Transverse colon (tissue), 4 donors: ENCODE measurements at regions not wholly inside any gene's neighbourhood (a gene's known extent, or its start where the extent isn't known, plus 50 kb on each side); places are given as distances from the start of the nearest gene placed in this dataset.

ENCODE experiments used
- DNase-seq: peaks from one replicate; pipeline ENCODE4 v3.0.0-alpha.2; 2019
- H3K27ac ChIP-seq, 4 donors: fragments of 200-600 bp; sonication (generic); 2 replicates each; pipeline ENCODE4 v1.5.1; 2016 to 2018; ENCODE audit warnings: inconsistent platforms in 4 of 4
- H3K27me3 ChIP-seq: fragments of 200-600 bp; sonication (generic); 2 replicates; pipeline ENCODE4 v1.5.1; 2017; ENCODE audit warnings: inconsistent platforms
- H3K36me3 ChIP-seq, 4 donors: fragments of 200-600 bp; sonication (generic); 2 replicates each; pipeline ENCODE4 v1.5.1; 2017 to 2019; ENCODE audit warnings: inconsistent platforms in 4 of 4
- H3K4me1 ChIP-seq, 4 donors: fragments of 200-600 bp; sonication (generic); 2 replicates each; pipeline ENCODE4 v1.5.1; 2017 to 2020; ENCODE audit warnings: inconsistent platforms in 4 of 4
- H3K4me3 ChIP-seq, 4 donors: fragments of 200-600 bp; sonication (generic); 1 replicate in 1 of 4; 2 replicates in 3 of 4; pipeline versions ENCODE4 v1.5.1 to v1.6.1; 2017 to 2019; ENCODE audit warnings: inconsistent platforms in 4 of 4
- H3K9me3 ChIP-seq, 2 donors: fragments of 200-600 bp; sonication (generic); 2 replicates each; pipeline ENCODE4 v1.5.1; 2017 to 2019; ENCODE audit warnings: inconsistent platforms in 2 of 2
- EP300 ChIP-seq: sonication (generic); formaldehyde crosslinking; IDR thresholded peaks from one replicate; pipeline ENCODE4 v1.6.1; 2017; ENCODE audit warnings: antibody characterized with exemption, low read depth
- POLR2A ChIP-seq: fragments of 450-650 bp; IDR thresholded peaks from one replicate; pipeline ENCODE4 v1.6.1; 2016; ENCODE audit warnings: antibody characterized with exemption, mild to moderate bottlenecking, moderate library complexity
- POLR2AphosphoS5 ChIP-seq, 3 donors: sonication (generic); formaldehyde crosslinking; IDR thresholded peaks; one replicate each; pipeline ENCODE4 v1.6.1; 2016; ENCODE audit warnings: antibody characterized with exemption in 3 of 3
- WGBS, 2 donors: methylation state at CpG; one replicate each; pipeline ENCODE4 v1.1.5; 2018; ENCODE audit warnings: low coverage in 1 of 2; 5-methylcytosine and 5-hydroxymethylcytosine counted together
- in situ Hi-C, 4 donors: fragments of 200-750 bp; cut with MboI; loops; one replicate each; pipeline versions ENCODE4 v1.15.0 to v1.15.1; 2017; ENCODE audit warnings: low sequenced_read_pairs in 3 of 4, low pct_ligation_motif_present in 1 of 4, low pct_unique_long_range_greater_than_20kb in 1 of 4
- intact Hi-C: fragments of 100-400 bp; cut with DNase I; formaldehyde crosslinking; loops from one replicate; pipeline ENCODE4 v1.15.1; 2023; ENCODE audit warnings: low total_unique reads
- TF ChIP-seq, protein P1 (sequence below), 5 experiments: fragments of 200-600 bp in 3 of 5; fragments of 450-650 bp in 2 of 5; sonication (generic) in 3 of 5; IDR thresholded peaks; 1 replicate in 2 of 5; 2 replicates in 3 of 5; pipeline ENCODE4 v1.5.1; 2016 to 2017; ENCODE audit warnings: antibody characterized with exemption in 5 of 5, inconsistent platforms in 3 of 5, mild to moderate bottlenecking in 2 of 5, moderate library complexity in 1 of 5

DNA sequence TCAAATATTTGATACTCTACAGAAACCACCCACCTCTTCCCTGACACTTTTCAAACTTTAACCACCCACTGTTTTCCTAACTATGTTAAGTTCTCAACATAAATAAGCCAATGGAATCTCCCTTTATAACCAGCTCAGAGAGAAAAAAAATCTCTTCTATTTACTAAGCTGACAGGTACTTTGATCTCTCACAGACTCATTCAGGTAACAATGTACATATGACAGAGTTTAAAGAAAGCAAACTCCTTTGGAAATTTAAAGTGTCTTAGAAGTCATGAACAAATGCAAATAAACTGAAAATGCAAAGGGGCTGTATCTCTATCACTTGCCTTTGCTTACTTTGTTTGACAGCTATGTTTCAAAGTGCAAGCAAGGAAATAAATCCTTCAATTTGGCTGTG, 109.3 kb downstream of the KLF12 start:
- Histone ChIP-seq H3K4me1 (peaks cover 0 to 37% (median 13%) of the 10 kb centered on the region in 4 donors), H3K27me3 (no peaks in the 10 kb centered on the region), H3K9me3 (no peaks in the 10 kb centered on the region), H3K27ac (peak overlapping the region in 3 of 4 donors; percentile 38 to 47 (median 47)), H3K36me3 (no peaks in the 10 kb centered on the region), H3K4me3 (no peak overlapping the region)
- no peak for DNase-seq
- in situ Hi-C loops (no loop called here), intact Hi-C loops (no loop called here)
- no peak for TF ChIP-seq EP300
- TF ChIP-seq, protein P1, sequence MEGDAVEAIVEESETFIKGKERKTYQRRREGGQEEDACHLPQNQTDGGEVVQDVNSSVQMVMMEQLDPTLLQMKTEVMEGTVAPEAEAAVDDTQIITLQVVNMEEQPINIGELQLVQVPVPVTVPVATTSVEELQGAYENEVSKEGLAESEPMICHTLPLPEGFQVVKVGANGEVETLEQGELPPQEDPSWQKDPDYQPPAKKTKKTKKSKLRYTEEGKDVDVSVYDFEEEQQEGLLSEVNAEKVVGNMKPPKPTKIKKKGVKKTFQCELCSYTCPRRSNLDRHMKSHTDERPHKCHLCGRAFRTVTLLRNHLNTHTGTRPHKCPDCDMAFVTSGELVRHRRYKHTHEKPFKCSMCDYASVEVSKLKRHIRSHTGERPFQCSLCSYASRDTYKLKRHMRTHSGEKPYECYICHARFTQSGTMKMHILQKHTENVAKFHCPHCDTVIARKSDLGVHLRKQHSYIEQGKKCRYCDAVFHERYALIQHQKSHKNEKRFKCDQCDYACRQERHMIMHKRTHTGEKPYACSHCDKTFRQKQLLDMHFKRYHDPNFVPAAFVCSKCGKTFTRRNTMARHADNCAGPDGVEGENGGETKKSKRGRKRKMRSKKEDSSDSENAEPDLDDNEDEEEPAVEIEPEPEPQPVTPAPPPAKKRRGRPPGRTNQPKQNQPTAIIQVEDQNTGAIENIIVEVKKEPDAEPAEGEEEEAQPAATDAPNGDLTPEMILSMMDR (IDR thresholded peaks at IDR 0.05), result no peak
- no peak for TF ChIP-seq POLR2A
- TF ChIP-seq POLR2AphosphoS5 (IDR thresholded peaks at IDR 0.05), result no peak

DNA sequence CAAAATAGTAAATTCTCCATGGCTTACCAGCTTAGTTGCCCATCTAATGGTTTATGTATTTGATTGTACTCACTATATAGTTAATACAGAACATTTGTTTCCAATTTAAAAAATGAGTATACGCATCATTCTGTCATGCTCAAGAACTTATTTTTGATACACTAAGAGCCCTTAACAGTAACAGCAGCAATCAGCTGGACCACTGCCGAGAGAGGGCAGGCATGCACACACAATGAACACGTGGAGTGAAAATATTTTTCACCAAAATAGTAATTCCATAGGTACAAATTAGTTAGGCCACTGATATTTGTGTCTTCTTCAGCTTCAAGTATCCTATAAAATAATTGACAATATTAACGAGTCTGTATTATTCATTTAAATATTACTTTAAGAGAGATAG, 109.9 kb downstream of the KLF12 start:
- no peak for DNase-seq
- Histone ChIP-seq H3K4me1 (peaks cover 0 to 32% (median 13%) of the 10 kb centered on the region in 4 donors), H3K27ac (no peak overlapping the region), H3K4me3 (no peak overlapping the region), H3K36me3 (no peaks in the 10 kb centered on the region), H3K9me3 (no peaks in the 10 kb centered on the region), H3K27me3 (no peaks in the 10 kb centered on the region)
- 61 to 68% methylated on average over 4 of the region's 4 CpGs for WGBS, 2 donors
- intact Hi-C loops, result no loop called here
- TF ChIP-seq, protein P1 (IDR thresholded peaks at IDR 0.05), result no peak
- TF ChIP-seq POLR2A (no peak), POLR2AphosphoS5 (IDR thresholded peaks at IDR 0.05) (no peak), EP300 (no peak)
- in situ Hi-C loops, result no loop called here

DNA sequence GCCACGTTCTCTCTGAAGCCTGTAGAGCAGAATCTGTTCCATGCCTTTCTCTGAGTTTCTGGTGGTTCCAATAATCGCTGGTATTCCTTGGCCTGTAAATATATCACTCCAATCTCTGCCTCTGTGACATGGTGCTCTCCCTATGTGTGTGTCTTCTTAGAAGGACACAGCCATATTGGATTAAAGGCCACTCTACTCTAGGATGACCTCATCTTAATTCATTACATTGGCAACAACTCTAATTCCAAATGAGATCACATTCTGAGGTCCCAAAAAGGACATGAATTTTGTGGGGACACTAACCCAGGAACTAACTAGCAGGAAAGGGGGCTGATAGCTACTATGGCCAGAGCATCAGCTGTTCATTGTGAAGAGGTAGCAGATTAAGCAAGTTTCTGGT, 110.7 kb downstream of the KLF12 start:
- TF ChIP-seq, protein P1 (IDR thresholded peaks at IDR 0.05), result no peak
- TF ChIP-seq EP300 (no peak), POLR2AphosphoS5 (IDR thresholded peaks at IDR 0.05) (no peak), POLR2A (no peak)

DNA sequence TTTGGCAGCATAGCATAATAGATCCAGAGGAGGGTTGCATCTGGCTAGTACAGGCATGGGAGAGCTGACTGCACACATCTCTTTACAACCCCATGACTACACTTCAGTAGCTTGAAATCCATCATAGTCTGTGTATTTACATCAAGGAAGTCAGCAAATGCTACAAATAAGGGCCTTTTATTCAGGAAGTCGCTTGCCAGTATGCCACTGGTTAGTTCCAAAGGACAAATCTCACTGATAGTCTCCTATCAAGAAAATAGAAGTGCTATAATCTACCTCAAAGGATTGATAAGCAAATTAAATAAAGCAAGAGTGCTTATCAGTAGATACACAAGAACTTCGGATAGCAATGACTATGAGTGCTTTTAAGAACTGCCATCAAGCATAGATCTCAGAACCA, 112.7 kb downstream of the KLF12 start:
- Histone ChIP-seq H3K36me3 (no peaks in the 10 kb centered on the region), H3K4me3 (no peak overlapping the region), H3K27ac (peak overlapping the region in 2 of 4 donors; percentile 29 to 33), H3K9me3 (no peaks in the 10 kb centered on the region), H3K27me3 (no peaks in the 10 kb centered on the region), H3K4me1 (peaks cover 0 to 24% (median 13%) of the 10 kb centered on the region in 4 donors)
- WGBS, 2 donors, result 57 to 60% methylated on average over 1 to 2 of the region's 2 CpGs
- TF ChIP-seq POLR2AphosphoS5 (IDR thresholded peaks at IDR 0.05), result no peak
- no peak for TF ChIP-seq POLR2A
- TF ChIP-seq, protein P1 (IDR thresholded peaks at IDR 0.05), result no peak
- TF ChIP-seq EP300, result no peak
- in situ Hi-C loops (no loop called here), intact Hi-C loops (no loop called here)
- peak; percentile 8 for DNase-seq

More for the DNA sequence above, 110.7 kb downstream of the KLF12 start:
- Histone ChIP-seq H3K4me3 (no peak overlapping the region), H3K36me3 (no peaks in the 10 kb centered on the region), H3K4me1 (peaks cover 0 to 28% (median 13%) of the 10 kb centered on the region in 4 donors), H3K9me3 (no peaks in the 10 kb centered on the region), H3K27ac (no peak overlapping the region), H3K27me3 (no peaks in the 10 kb centered on the region)
- 100% methylated on average over 1 to 2 of the region's 2 CpGs for WGBS, 2 donors
- DNase-seq, result no peak
- in situ Hi-C loops (no loop called here), intact Hi-C loops (no loop called here)
